ENCODE measurements at regions not wholly inside any gene's neighbourhood (a gene's known extent, or its start where the extent isn't known, plus 50 kb on each side); places are given as distances from the start of the nearest gene placed in this dataset.

GRCh38 chr2:71892896-71893295, 254.8 kb downstream of the CYP26B1 start:
- TF ChIP-seq CTCF (conservative IDR thresholded peaks at IDR 0.05; ENCODE audit: low read depth, low read length) (no peak), EZH2 (IDR thresholded peaks at IDR 0.05; ENCODE audit: borderline replicate concordance, low read depth, low read length, poor library complexity, severe bottlenecking) (no peak)

Data from A673 (cell line).